ENCODE measurements at regions not wholly inside any gene's neighbourhood (a gene's known extent, or its start where the extent isn't known, plus 50 kb on each side); places are given as distances from the start of the nearest gene placed in this dataset.

DNA sequence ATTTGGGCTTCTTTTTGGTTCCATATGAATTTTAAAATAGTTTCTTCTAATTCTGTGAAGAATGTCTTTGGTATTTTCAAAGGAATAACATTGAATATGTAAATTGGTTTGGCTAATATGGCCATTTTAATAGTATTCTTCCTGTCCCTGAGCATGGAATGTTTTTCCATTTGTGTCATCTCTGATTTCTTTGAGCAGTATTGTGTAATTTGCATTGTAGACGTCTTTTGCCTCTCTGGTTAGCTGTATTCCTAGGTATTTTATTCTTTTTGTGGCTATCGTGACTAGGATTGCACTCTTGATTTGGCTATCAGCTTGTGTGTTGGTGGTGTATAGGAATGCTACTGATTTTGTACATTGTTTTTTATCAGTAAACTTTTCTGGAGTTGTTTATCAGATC is 601.9 kb downstream of the SNAPC1 start (continued):
- TF ChIP-seq MXI1 (IDR thresholded peaks at IDR 0.05; ENCODE audit: borderline replicate concordance, low read depth, low read length): no peak
- no peak for TF ChIP-seq ERF (CRISPR knock-in tag; IDR thresholded peaks at IDR 0.05)
- no peak for TF ChIP-seq TOE1 (CRISPR knock-in tag; IDR thresholded peaks at IDR 0.05)
- TF ChIP-seq ZSCAN9 (CRISPR knock-in tag; IDR thresholded peaks at IDR 0.05; ENCODE audit: borderline replicate concordance): no peak
- TF ChIP-seq REL (CRISPR knock-in tag; conservative IDR thresholded peaks at IDR 0.05): no peak
- TF ChIP-seq ZNF629 (CRISPR knock-in tag; conservative IDR thresholded peaks at IDR 0.05): no peak
- TF ChIP-seq NR1H2 (CRISPR knock-in tag; IDR thresholded peaks at IDR 0.05; ENCODE audit: borderline replicate concordance, low read depth): no peak
- TF ChIP-seq, protein P1, sequence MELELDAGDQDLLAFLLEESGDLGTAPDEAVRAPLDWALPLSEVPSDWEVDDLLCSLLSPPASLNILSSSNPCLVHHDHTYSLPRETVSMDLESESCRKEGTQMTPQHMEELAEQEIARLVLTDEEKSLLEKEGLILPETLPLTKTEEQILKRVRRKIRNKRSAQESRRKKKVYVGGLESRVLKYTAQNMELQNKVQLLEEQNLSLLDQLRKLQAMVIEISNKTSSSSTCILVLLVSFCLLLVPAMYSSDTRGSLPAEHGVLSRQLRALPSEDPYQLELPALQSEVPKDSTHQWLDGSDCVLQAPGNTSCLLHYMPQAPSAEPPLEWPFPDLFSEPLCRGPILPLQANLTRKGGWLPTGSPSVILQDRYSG (CRISPR knock-in tag; IDR thresholded peaks at IDR 0.05): no peak
- TF ChIP-seq ZNF282 (IDR thresholded peaks at IDR 0.05; ENCODE audit: partially characterized antibody): no peak
- TF ChIP-seq ZNF616 (CRISPR knock-in tag; IDR thresholded peaks at IDR 0.05; ENCODE audit: low read depth): no peak

- H3K27ac ChIP-seq (ENCODE audit: extremely low read length, insufficient read depth, low read length): no peak overlapping the region
- H3K79me2 ChIP-seq (ENCODE audit: insufficient read depth, low read length): no peaks in the 10 kb centered on the region
- ATAC-seq: no peak
- no peaks in the 10 kb centered on the region for H3K36me3 ChIP-seq (replicated peaks in 1 of 2; ENCODE audit: control insufficient read depth in 1 of 2, insufficient read depth in 2 of 2, low read length in 2 of 2)
- no peak for FAIRE-seq
- intact Hi-C loops (cut with micrococcal nuclease; ENCODE audit: unreplicated experiment) (no loop called here), in situ Hi-C loops (cut with HindIII; ENCODE audit: extremely low pct_ligation_motif_present, low pct_unique_long_range_greater_than_20kb) (no loop called here)
- DNase-seq (ENCODE audit: low spot score): no peak
- H2AFZ ChIP-seq (ENCODE audit: low read length): no peak overlapping the region
- ChIA-PET CTCF (ENCODE audit: low intra/inter-chr PET ratio, low total read pairs) (no interaction called here), POLR2A (no interaction called here)
- TF ChIP-seq ZNF124 (CRISPR knock-in tag; IDR thresholded peaks at IDR 0.05) (no peak), MLX (CRISPR knock-in tag; IDR thresholded peaks at IDR 0.05) (no peak), RFX1 (IDR thresholded peaks at IDR 0.05) (no peak), ZFAT (CRISPR knock-in tag; conservative IDR thresholded peaks at IDR 0.05) (no peak), PRMT3 (CRISPR knock-in tag; IDR thresholded peaks at IDR 0.05; ENCODE audit: borderline replicate concordance, low read depth) (no peak)
- 3% methylated on average over 4 of the region's 4 CpGs for WGBS (ENCODE audit: low lambda C conversion rate)
- H3K27me3 ChIP-seq (ENCODE audit: control insufficient read depth in 1 of 2, insufficient read depth in 2 of 2, low read length in 2 of 2): no peaks in the 10 kb centered on the region
- no TSS peak for BruUV-seq (replicated peaks)
- no peak overlapping the region for H3K9ac ChIP-seq (ENCODE audit: insufficient read depth, low read depth, low read length)
- H3K4me1 ChIP-seq (ENCODE audit: insufficient read depth, low read length): no peaks in the 10 kb centered on the region
- H3K4me2 ChIP-seq (ENCODE audit: low read depth, low read length): no peak overlapping the region
- peaks cover 43% of the 10 kb centered on the region for H3K9me3 ChIP-seq (ENCODE audit: low read length)
- H3K4me3 ChIP-seq (replicated peaks in 1 of 3; ENCODE audit: insufficient read depth in 1 of 3, low read depth in 2 of 3, low read length in 3 of 3): no peak overlapping the region
- no peaks in the 10 kb centered on the region for H4K20me1 ChIP-seq (ENCODE audit: insufficient read depth, low read length)
Measured at GRCh38 chr14:62364800-62365280, 602.6 kb downstream of the SNAPC1 start.

Data from HepG2 (cell line).